COLO829 (cell line): ENCODE measurements at regions not wholly inside any gene's neighbourhood (a gene's known extent, or its start where the extent isn't known, plus 50 kb on each side); places are given as distances from the start of the nearest gene placed in this dataset.

Source experiments
- DNase-seq: peaks from one replicate; pipeline ENCODE4 v3.0.0; 2012; ENCODE audit warnings: low spot score

DNA sequence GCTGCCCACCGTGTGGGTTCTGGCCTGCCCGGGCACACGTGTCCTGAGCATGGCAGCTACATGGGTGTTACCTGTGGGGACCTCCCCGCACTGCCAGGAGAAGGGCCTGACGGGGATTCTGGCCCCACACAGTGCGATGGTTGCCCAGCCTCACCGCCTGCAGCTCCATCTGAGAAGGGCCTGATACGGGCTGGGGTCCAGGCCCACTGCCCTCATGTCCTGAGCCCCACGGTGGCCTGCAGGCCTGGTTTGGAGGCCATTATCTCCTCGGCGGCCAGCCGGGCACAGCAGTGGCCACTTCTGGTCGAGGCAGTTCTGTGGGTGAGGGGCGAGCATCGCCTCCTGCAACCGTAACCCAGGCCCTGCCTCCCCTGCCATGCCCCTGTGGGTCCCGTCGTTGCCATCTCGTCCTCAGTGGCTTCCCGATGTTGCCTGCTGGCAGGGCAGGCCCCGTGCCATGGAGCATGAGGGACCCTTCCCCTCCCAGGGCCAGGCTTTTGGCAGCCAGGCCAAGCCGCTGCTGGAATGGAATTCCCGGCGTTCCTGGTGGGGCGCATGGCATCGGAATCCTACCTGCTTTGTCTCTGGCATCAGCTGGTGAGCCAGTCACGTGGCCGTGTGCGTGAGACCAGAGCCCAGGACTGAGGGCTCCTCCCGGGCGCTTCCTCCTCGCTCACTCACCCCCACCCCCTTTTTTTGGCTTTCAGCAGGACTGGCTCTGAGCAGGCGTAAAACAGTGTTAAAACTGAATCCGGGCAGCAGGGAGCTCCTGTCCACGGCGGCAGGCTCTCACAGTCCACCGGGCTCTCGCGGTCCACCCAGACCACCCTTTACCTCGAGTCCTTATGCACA lies 71.9 kb upstream of the PPARA start:
- no peak for DNase-seq

DNA sequence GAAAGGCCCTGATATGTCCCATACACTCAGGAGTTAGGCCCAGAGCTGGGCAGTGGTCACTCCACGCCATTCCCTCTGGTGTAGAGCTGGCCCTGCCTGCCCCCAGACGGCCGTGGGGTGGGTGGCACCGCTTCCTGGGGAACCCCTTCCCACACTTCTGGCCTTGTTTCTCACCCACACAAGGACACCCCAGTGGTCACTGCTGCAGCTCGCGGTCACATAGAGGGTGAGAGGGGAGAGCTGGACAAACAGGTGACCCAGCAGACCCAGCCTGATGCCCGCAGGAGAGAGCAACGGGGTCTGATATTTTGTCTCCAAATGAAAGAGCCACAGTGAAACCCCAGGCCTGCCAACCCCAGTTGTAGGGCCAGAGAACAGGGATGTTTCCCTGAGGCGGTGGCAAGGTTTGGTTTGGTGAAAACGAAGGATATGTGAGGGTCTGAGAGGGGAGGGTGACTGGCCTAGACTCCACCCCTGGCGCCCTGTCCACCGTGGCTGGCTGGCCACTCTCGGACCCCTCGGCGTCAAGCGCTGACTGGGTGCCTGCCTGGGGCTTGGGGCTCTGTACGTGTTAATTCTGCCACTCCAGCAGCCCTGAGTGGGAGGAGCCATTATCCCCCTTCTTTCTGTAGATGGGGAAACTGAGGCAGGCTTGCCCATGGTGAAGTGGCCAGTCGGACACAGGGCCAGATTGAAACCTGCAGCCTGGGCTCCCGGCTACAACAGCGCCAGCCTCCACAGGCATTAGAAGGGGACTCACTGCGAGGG lies 71.0 kb upstream of the PPARA start:
- DNase-seq = no peak

DNA sequence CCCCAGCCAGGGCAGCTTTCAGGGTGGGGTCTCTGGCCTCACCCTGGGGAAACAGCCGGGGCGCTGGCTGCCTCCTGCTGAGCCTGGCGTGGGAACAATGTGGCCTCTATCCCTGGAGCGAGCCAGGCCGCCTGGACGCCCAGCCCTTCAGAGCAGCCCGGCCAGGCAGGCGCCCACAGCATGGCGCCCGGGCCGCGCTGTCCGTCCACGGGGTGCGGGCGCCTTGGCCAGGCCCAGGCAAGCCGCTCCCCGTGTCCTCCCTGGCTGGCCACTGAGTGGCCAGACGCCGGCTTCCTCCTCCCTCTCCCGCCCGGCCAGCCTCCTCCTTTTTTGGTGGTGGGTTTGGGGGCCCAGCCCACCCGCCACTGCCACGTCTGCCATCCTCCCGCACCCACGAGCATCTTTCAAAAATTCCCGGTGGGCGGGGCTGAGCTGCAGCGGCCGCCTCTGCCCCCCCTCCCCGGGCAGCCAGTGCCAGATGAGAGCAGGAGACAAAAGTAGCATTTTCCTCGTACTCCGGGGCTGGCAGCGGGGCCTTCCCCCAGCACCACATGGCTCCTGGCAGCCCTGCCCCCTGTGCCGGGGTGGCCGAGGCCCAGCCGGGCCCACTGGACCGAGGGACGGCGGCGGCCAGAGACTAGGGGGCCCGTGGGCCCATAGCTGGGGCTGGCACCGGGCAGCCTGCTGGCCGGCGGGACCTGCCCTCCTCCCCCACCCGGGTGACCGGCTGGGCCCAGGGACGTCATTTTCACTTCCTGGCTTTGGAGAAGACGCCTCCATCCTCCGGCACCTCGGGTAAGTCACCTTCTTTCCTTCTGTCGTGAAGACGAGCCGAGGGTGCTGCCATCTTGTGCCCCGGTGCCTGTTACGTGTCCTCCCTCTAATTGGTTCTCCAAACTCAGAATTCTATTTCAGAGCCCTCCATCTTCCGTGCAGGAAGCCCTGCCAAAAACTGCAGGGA lies 70.2 kb upstream of the PPARA start:
- DNase-seq = peak; percentile 88

GRCh38 chr22:46081036-46081830 lies 69.1 kb upstream of the PPARA start:
- no peak for DNase-seq

GRCh38 chr22:46081831-46082210 lies 68.5 kb upstream of the PPARA start:
- no peak for DNase-seq

GRCh38 chr22:46082633-46083032 lies 67.7 kb upstream of the PPARA start:
- no peak for DNase-seq

GRCh38 chr22:46083383-46084350 lies 66.7 kb upstream of the PPARA start:
- DNase-seq = no peak

GRCh38 chr22:46084376-46084775 lies 66.0 kb upstream of the PPARA start:
- no peak for DNase-seq

GRCh38 chr22:46084943-46085827 lies 65.1 kb upstream of the PPARA start:
- DNase-seq = peak; percentile 87

- peak; percentile 80 for DNase-seq
These were observed 64.3 kb upstream of the PPARA start for GRCh38 chr22:46085828-46086576.

DNA sequence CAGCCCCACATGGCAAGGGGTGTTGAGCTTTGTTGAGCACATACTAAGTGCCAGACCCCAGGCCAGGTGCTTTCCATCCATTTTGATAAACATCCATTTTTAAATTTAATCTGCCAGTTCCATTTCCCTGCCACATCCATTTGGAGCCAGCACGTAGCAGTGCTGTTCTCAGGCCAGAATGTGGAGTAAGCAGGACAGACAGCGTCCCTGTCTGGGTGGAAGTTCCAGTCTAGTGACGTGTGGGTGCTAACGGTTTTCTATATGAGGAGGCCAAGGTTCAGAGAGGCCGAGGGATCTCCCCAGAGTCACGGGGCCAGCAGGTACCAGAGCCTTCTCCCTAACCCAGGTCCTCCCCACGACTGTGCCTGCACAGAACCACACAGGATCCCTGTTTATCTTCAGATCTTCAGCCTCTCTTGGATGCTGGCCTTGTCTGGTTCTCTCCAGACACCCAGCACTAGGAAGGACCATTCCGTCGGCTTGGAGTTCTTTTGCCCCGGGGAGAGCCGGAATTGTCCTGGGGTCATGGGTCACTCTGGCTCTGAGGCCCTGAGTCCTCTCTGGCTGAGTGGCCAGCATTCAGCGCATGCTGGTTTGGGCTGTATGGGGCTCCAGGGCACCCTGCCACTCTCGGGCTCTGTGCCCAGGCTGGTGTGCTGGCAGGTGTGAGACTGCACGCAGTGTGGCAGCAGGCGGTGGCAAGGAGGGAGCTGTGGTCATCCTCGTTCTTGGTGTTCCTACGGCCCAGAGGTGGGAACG lies 63.6 kb upstream of the PPARA start:
- DNase-seq = no peak

DNA sequence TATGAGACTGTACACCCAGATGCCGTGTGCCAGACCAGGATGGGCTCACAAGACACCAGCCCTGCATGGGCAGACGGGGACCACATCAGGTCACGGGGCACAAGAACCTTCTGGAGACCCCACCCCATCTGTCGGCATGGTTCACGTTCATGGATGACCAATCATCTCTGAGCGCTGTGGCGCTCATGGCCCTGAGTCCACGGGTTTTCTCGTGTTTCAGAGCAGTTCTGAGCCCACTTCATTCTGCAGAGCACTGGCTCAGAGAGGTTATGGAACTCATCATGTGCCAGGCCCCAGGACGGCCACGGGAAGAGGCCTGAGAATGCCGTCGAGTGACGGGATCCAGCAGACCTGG lies 63.0 kb upstream of the PPARA start:
- DNase-seq = no peak

- DNase-seq = peak; percentile 71
These were observed 62.5 kb upstream of the PPARA start for GRCh38 chr22:46087816-46088277.

GRCh38 chr22:46088541-46089311 lies 61.6 kb upstream of the PPARA start:
- DNase-seq = no peak

DNA sequence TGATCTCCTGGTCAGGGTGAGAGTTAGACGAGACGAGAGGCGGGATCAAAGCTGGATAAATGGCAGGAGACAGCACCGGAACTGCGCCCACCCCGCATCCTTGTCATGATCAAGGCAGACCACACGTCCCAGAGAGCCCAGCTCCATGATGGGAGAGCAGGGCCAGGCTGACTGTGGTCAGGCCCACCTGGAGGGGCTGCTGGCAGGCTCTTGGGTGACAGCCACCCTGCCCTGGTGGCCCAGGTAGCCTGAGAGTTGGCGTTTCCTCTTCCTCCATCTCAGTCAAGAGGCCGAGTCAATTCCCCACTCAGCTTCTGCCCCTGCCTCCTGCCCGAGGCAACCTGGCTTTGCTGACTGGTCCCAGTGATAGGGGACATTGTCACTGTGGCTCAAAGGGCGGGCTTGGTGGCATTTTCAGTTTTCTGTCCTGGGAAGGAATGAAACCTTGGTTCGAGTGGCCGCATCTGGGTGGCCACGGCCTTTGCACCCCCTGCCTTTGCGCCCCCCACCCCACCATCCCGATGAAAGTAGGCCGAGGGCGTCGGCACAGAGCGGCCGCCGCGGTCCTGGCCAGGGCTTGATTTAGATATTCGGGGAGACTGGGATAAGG lies 60.8 kb upstream of the PPARA start:
- DNase-seq = no peak

DNA sequence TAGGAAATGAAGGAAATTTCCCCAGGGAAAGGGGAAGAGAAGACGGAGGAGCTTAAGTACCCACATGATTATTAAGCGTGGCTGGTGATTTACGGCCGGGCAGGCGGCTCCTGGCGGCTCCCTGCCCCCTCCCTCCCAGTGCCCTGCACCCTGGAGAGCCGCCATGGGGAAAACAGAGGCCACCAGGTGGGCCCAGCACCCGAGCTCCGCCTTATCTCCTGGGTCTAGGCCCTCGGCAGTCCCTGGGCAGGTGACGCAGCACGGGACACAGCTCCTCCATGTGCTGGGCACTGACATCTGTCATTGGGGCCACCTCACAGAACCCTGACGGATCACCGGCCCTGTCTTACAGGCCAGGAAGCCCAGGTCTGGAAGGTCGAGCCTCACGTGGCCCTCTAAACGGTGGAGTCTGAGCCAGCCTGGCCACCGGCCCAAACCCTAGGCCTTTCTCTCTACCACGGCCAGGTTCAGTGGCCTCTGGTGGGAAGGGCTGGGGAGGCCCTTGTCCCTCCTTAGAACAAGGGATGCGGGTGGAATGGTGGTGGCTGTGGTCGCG lies 60.2 kb upstream of the PPARA start:
- no peak for DNase-seq
